SW 1271 (cell line): ENCODE measurements at regions not wholly inside any gene's neighbourhood (a gene's known extent, or its start where the extent isn't known, plus 50 kb on each side); places are given as distances from the start of the nearest gene placed in this dataset.
"Not testable (repeated sequence)": the region's sequence is repeated elsewhere in the genome, so short reads cannot be mapped to it uniquely, and the experiment has no call there.

Experiments used
- DNase-seq, 2 experiments: peaks; one replicate each; lab custom pipeline; 2025; lab: John Stamatoyannopoulos, UW

- DNase-seq, result no peak
These were observed 128.5 kb upstream of the FANCL start for GRCh38 chr2:58369594-58369993.

- no peak for DNase-seq
These were observed 123.0 kb upstream of the FANCL start for GRCh38 chr2:58364098-58364497.

- no peak for DNase-seq
These were observed 116.9 kb upstream of the FANCL start for GRCh38 chr2:58358026-58358425.

- no peak for DNase-seq
These were observed 116.4 kb upstream of the FANCL start for GRCh38 chr2:58357521-58357920.

- DNase-seq, result no peak
These were observed 113.1 kb upstream of the FANCL start for GRCh38 chr2:58354230-58354629.

- no peak for DNase-seq
These were observed 109.4 kb upstream of the FANCL start for GRCh38 chr2:58350484-58350883.

- no peak for DNase-seq
These were observed 106.7 kb upstream of the FANCL start for GRCh38 chr2:58347810-58348209.

- DNase-seq, result no peak
These were observed 99.9 kb upstream of the FANCL start for GRCh38 chr2:58341047-58341446.

- no peak for DNase-seq
These were observed 98.6 kb upstream of the FANCL start for GRCh38 chr2:58339548-58340243.

- no peak for DNase-seq
These were observed 95.3 kb upstream of the FANCL start for GRCh38 chr2:58336416-58336815.

GRCh38 chr2:58334414-58334813 lies 93.3 kb upstream of the FANCL start:
- DNase-seq, result no peak

- not testable (repeated sequence) for DNase-seq
These were observed 84.3 kb upstream of the FANCL start for GRCh38 chr2:58325296-58325895.

- no peak for DNase-seq
These were observed 78.4 kb upstream of the FANCL start for GRCh38 chr2:58319481-58319880.

- DNase-seq, result not testable (repeated sequence)
These were observed 77.8 kb upstream of the FANCL start for GRCh38 chr2:58318949-58319348.

- no peak for DNase-seq
These were observed 72.8 kb upstream of the FANCL start for GRCh38 chr2:58313926-58314325.

- no peak for DNase-seq
These were observed 67.3 kb upstream of the FANCL start for GRCh38 chr2:58308435-58308834.

GRCh38 chr2:58304843-58305242 lies 63.7 kb upstream of the FANCL start:
- DNase-seq, result no peak

GRCh38 chr2:58299123-58299522 lies 58.0 kb upstream of the FANCL start:
- no peak for DNase-seq

- DNase-seq, result no peak
These were observed 51.9 kb upstream of the FANCL start for GRCh38 chr2:58293056-58293455.

- no peak for DNase-seq
These were observed 50.8 kb upstream of the FANCL start for GRCh38 chr2:58291726-58292438.
